T-helper 9 cell (primary cell): ENCODE measurements at regions not wholly inside any gene's neighbourhood (a gene's known extent, or its start where the extent isn't known, plus 50 kb on each side); places are given as distances from the start of the nearest gene placed in this dataset.

ENCODE experiments used
- DNase-seq: peaks from one replicate; pipeline ENCODE4 v3.0.0-alpha.2; 2020

GRCh38 chr3:39000008-39000450, 51.7 kb downstream of the SCN11A start:
- DNase-seq, result no peak

GRCh38 chr3:38998086-38998485, 53.7 kb downstream of the SCN11A start:
- DNase-seq, result no peak

- DNase-seq, result no peak
Measured at GRCh38 chr3:38996193-38996592, 55.6 kb downstream of the SCN11A start.

GRCh38 chr3:38994251-38994650, 57.5 kb downstream of the SCN11A start:
- DNase-seq, result no peak

- DNase-seq, result no peak
Measured at GRCh38 chr3:38992117-38992760, 59.5 kb downstream of the SCN11A start.

GRCh38 chr3:38990621-38991020, 61.1 kb downstream of the SCN11A start:
- no peak for DNase-seq

GRCh38 chr3:38989917-38990510, 61.7 kb downstream of the SCN11A start:
- DNase-seq, result no peak

- no peak for DNase-seq
Measured at GRCh38 chr3:38988955-38989354, 62.8 kb downstream of the SCN11A start.

- no peak for DNase-seq
Measured at GRCh38 chr3:38987456-38987855, 64.3 kb downstream of the SCN11A start.

GRCh38 chr3:38986901-38987300, 64.8 kb downstream of the SCN11A start:
- DNase-seq, result no peak

GRCh38 chr3:38985981-38986380, 65.8 kb downstream of the SCN11A start:
- DNase-seq, result no peak

GRCh38 chr3:38985581-38985980, 66.2 kb downstream of the SCN11A start:
- DNase-seq, result no peak

- DNase-seq, result no peak
Measured at GRCh38 chr3:38984731-38985130, 67.0 kb downstream of the SCN11A start.

- DNase-seq, result no peak
Measured at GRCh38 chr3:38984110-38984509, 67.6 kb downstream of the SCN11A start.

- no peak for DNase-seq
Measured at GRCh38 chr3:38980938-38981337, 70.8 kb downstream of the SCN11A start.

GRCh38 chr3:38978729-38979128, 73.0 kb downstream of the SCN11A start:
- DNase-seq, result no peak

GRCh38 chr3:38970851-38971638, 80.7 kb downstream of the SCN11A start:
- DNase-seq, result no peak

GRCh38 chr3:38969317-38970235, 82.2 kb downstream of the SCN11A start:
- DNase-seq, result no peak

GRCh38 chr3:38968891-38969290, 82.9 kb downstream of the SCN11A start:
- DNase-seq, result no peak

GRCh38 chr3:38968403-38968802, 83.3 kb downstream of the SCN11A start:
- DNase-seq, result no peak

GRCh38 chr3:38967693-38967989, 84.1 kb downstream of the SCN11A start:
- DNase-seq, result no peak

GRCh38 chr3:38966811-38967692, 84.7 kb downstream of the SCN11A start:
- no peak for DNase-seq
